HCT116 (cell line): ENCODE measurements at regions not wholly inside any gene's neighbourhood (a gene's known extent, or its start where the extent isn't known, plus 50 kb on each side); places are given as distances from the start of the nearest gene placed in this dataset.

ENCODE experiments used
- ATAC-seq: fragments of 200-7000 bp; cut with Tn5 transposase; 2 replicates; pipeline ENCODE4 v1.9.1; 2020; ENCODE audit warnings: mild to moderate bottlenecking, moderate library complexity
- BruUV-seq: library from RNA; stranded (reverse); fragments of 400-500 nt; replicated peaks from 2 replicates; lab custom pipeline; 2021; lab: Mats Ljungman, UMichigan
- CTCF ChIA-PET: fragments of 300-600 bp; sonication (Branson Sonifier 250); formaldehyde crosslinking; loops from one replicate; lab custom pipeline; 2021; ENCODE audit warnings: antibody characterized with exemption; lab: Charles Lee
- POLR2A ChIA-PET: fragments of 300-600, 350-600 bp; sonication (Branson Sonifier 250); formaldehyde crosslinking; loops from one replicate; lab custom pipeline; 2021; ENCODE audit warnings: antibody characterized with exemption; lab: Charles Lee
- RAD21 ChIA-PET, 2 experiments: fragments of 300-600 bp; sonication (Branson Sonifier 250); formaldehyde crosslinking; loops; one replicate each; lab custom pipeline; 2023; ENCODE audit warnings: low total read pairs in 2 of 2; ENCODE audit not compliant: uncharacterized antibody in 2 of 2, unreplicated experiment in 2 of 2, low non-redundant PET in 1 of 2; lab: Charles Lee
- DNase-seq: peaks from one replicate; pipeline ENCODE4 v3.0.0-alpha.2; 2010; ENCODE audit warnings: low read depth, low spot score
- H2AFZ ChIP-seq: fragments of 200-600 bp; shearing (Covaris generic), sonication (generic); 2 replicates; pipeline ENCODE4 v1.6.1; 2017; ENCODE audit warnings: low read depth, mixed run types, mixed read lengths, antibody characterized with exemption, low read length; ENCODE audit not compliant: poor library complexity, severe bottlenecking
- H3K27ac ChIP-seq: 2 replicates; pipeline ENCODE4 v1.5.1; 2012; ENCODE audit warnings: low read depth, low read length
- H3K27me3 ChIP-seq: fragments of 200-600 bp; sonication (generic); 2 replicates; pipeline ENCODE4 v1.6.1; 2016; ENCODE audit warnings: mixed run types, low read length, mixed read lengths; ENCODE audit not compliant: insufficient read depth
- H3K36me3 ChIP-seq, 2 experiments: fragments of 200-500 bp in 1 of 2; fragments of 200-600 bp in 1 of 2; sonication (Bioruptor generic) in 1 of 2; sonication (generic) in 1 of 2; 2 replicates each; pipeline versions ENCODE4 v1.5.1 to v1.6.1; 2014 to 2016; ENCODE audit warnings: low read length in 2 of 2, inconsistent platforms in 1 of 2, mixed read lengths in 1 of 2, mixed run types in 1 of 2; ENCODE audit not compliant: insufficient read depth in 2 of 2, control insufficient read depth in 1 of 2
- H3K4me1 ChIP-seq, 2 experiments: fragments of 200-600 bp in 1 of 2; sonication (generic) in 1 of 2; 2 replicates each; pipeline versions ENCODE4 v1.5.1 to v1.6.1; 2012 to 2017; ENCODE audit warnings: low read length in 2 of 2, inconsistent platforms in 1 of 2, mild to moderate bottlenecking in 1 of 2, mixed read lengths in 1 of 2, mixed run types in 1 of 2, moderate library complexity in 1 of 2; ENCODE audit not compliant: insufficient read depth in 2 of 2, control insufficient read depth in 1 of 2
- H3K4me2 ChIP-seq: fragments of 200-600 bp; sonication (generic); 2 replicates; pipeline ENCODE4 v1.6.1; 2017; ENCODE audit warnings: mixed run types, low read length, mixed read lengths
- H3K4me3 ChIP-seq, 2 experiments: fragments of 200-600 bp in 1 of 2; sonication (generic) in 1 of 2; replicated peaks in 1 of 2; 2 replicates each; pipeline ENCODE4 v1.5.1; 2011 to 2016; ENCODE audit warnings: low read length in 2 of 2, control low read depth in 1 of 2, low read depth in 1 of 2, mild to moderate bottlenecking in 1 of 2, mixed read lengths in 1 of 2, mixed run types in 1 of 2
- H3K79me2 ChIP-seq: fragments of 200-600 bp; sonication (generic); 2 replicates; pipeline ENCODE4 v1.6.1; 2017; ENCODE audit warnings: mild to moderate bottlenecking, mixed run types, low read length, moderate library complexity, mixed read lengths; ENCODE audit not compliant: insufficient read depth
- H3K9ac ChIP-seq: fragments of 200-600 bp; sonication (generic); 2 replicates; pipeline ENCODE4 v1.6.1; 2016; ENCODE audit warnings: low read length, mixed read lengths
- H3K9me2 ChIP-seq: fragments of 200-600 bp; sonication (generic), shearing (Covaris generic); 2 replicates; pipeline ENCODE4 v1.6.1; 2017; ENCODE audit warnings: mixed run types, mild to moderate bottlenecking, moderate library complexity; ENCODE audit not compliant: insufficient read depth
- H3K9me3 ChIP-seq, 2 experiments: fragments of 200-500 bp in 1 of 2; fragments of 200-600 bp in 1 of 2; sonication (Bioruptor generic) in 1 of 2; sonication (generic) in 1 of 2; 2 replicates each; pipeline ENCODE4 v1.6.1; 2014 to 2017; ENCODE audit warnings: low read length in 2 of 2, mixed read lengths in 2 of 2, inconsistent platforms in 1 of 2, low read depth in 1 of 2, mild to moderate bottlenecking in 1 of 2, mixed run types in 1 of 2, moderate library complexity in 1 of 2; ENCODE audit not compliant: control insufficient read depth in 1 of 2, insufficient read depth in 1 of 2
- H4K20me1 ChIP-seq: fragments of 200-600 bp; sonication (generic), shearing (Covaris generic); 2 replicates; pipeline ENCODE4 v1.6.1; 2017; ENCODE audit warnings: mixed run types, mild to moderate bottlenecking, moderate library complexity; ENCODE audit not compliant: insufficient read depth
- EGR1 ChIP-seq: IDR thresholded peaks from 2 replicates; pipeline ENCODE4 v1.6.1; 2012; ENCODE audit warnings: low read depth
- ELF1 ChIP-seq: IDR thresholded peaks from 2 replicates; pipeline ENCODE4 v1.6.1; 2012; ENCODE audit warnings: low read depth, borderline replicate concordance
- EZH2phosphoT487 ChIP-seq: fragments of 200-600 bp; IDR thresholded peaks from 2 replicates; pipeline ENCODE4 v1.6.1; 2018; ENCODE audit warnings: antibody characterized with exemption, borderline replicate concordance
- FOSL1 ChIP-seq: IDR thresholded peaks from 2 replicates; pipeline ENCODE4 v1.6.1; 2012; ENCODE audit warnings: low read depth
- JUND ChIP-seq: IDR thresholded peaks from 2 replicates; pipeline ENCODE4 v1.6.1; 2012
- POLR2A ChIP-seq: IDR thresholded peaks from 2 replicates; pipeline ENCODE4 v1.7.0; 2011; ENCODE audit warnings: borderline replicate concordance; ENCODE audit not compliant: insufficient read depth, insufficient read length; ENCODE audit errors: extremely low read depth
- POLR2AphosphoS5 ChIP-seq: IDR thresholded peaks from 2 replicates; pipeline ENCODE4 v1.6.1; 2011; ENCODE audit warnings: mild to moderate bottlenecking, low read depth, low read length, moderate library complexity
- SRF ChIP-seq: IDR thresholded peaks from 2 replicates; pipeline ENCODE4 v1.6.1; 2012; ENCODE audit warnings: low read depth
- TCF7L2 ChIP-seq: IDR thresholded peaks from 2 replicates; pipeline ENCODE4 v1.7.0; 2011; ENCODE audit warnings: borderline replicate concordance, inconsistent platforms; ENCODE audit not compliant: insufficient read depth, insufficient read length; ENCODE audit errors: extremely low read depth
- intact Hi-C: fragments of 100-400 bp; cut with micrococcal nuclease; formaldehyde crosslinking; loops from 2 replicates; pipeline ENCODE4 v1.10.0; 2022
- TF ChIP-seq, protein P1 (sequence below), 3 experiments: fragments of 200-600 bp in 1 of 3; sonication (generic) in 1 of 3; IDR thresholded peaks in 2 of 3; conservative IDR thresholded peaks in 1 of 3; 2 replicates each; pipeline ENCODE4 v1.5.1; 2012 to 2017; ENCODE audit warnings: low read depth in 2 of 3, low read length in 2 of 3, antibody characterized with exemption in 1 of 3, borderline replicate concordance in 1 of 3, control low read depth in 1 of 3, mild to moderate bottlenecking in 1 of 3, mixed read lengths in 1 of 3, mixed run types in 1 of 3, moderate library complexity in 1 of 3; ENCODE audit not compliant: insufficient read depth in 1 of 3
- TF ChIP-seq, protein P2 (sequence below): IDR thresholded peaks from 2 replicates; pipeline ENCODE4 v1.6.1; 2012; ENCODE audit warnings: low read depth
- TF ChIP-seq, protein P3 (sequence below): IDR thresholded peaks from 2 replicates; pipeline ENCODE4 v1.6.1; 2011; ENCODE audit warnings: mild to moderate bottlenecking, low read length, moderate library complexity; ENCODE audit not compliant: insufficient replicate concordance; ENCODE audit errors: extremely low read depth
- TF ChIP-seq, protein P4 (sequence below): IDR thresholded peaks from 2 replicates; pipeline ENCODE4 v1.6.1; 2012

DNA sequence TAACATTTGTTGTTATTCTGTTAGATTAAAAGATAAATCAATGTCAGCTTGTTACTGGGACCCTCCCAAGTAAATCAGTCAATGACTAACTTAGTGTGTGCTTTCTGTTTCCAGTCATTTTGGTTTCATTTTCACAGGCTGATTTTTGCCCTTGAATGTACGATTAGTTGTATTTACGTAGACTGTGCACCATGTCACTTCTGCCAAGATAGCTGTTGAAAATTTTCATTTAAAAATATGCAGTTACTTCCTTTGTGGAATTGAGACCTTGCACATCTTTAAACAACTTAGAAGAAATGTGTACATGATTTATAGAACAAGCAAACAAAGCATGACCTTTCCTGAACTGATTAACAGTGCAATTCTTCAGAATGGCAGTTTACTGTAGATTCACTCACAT, 944.8 kb upstream of the CITED2 start:
- TF ChIP-seq POLR2AphosphoS5 (no peak), ELF1 (no peak), JUND (no peak), FOSL1 (no peak), TCF7L2 (no peak), POLR2A (no peak), EGR1 (no peak), EZH2phosphoT487 (no peak), SRF (no peak)
- TF ChIP-seq, protein P1, sequence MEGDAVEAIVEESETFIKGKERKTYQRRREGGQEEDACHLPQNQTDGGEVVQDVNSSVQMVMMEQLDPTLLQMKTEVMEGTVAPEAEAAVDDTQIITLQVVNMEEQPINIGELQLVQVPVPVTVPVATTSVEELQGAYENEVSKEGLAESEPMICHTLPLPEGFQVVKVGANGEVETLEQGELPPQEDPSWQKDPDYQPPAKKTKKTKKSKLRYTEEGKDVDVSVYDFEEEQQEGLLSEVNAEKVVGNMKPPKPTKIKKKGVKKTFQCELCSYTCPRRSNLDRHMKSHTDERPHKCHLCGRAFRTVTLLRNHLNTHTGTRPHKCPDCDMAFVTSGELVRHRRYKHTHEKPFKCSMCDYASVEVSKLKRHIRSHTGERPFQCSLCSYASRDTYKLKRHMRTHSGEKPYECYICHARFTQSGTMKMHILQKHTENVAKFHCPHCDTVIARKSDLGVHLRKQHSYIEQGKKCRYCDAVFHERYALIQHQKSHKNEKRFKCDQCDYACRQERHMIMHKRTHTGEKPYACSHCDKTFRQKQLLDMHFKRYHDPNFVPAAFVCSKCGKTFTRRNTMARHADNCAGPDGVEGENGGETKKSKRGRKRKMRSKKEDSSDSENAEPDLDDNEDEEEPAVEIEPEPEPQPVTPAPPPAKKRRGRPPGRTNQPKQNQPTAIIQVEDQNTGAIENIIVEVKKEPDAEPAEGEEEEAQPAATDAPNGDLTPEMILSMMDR (IDR thresholded peaks at IDR 0.05 in 2 of 3, conservative IDR thresholded peaks at IDR 0.05 in 1 of 3; ENCODE audit: borderline replicate concordance in 1 of 3, insufficient read depth in 1 of 3, low read depth in 2 of 3, low read length in 2 of 3), result no peak
- TF ChIP-seq, protein P2, sequence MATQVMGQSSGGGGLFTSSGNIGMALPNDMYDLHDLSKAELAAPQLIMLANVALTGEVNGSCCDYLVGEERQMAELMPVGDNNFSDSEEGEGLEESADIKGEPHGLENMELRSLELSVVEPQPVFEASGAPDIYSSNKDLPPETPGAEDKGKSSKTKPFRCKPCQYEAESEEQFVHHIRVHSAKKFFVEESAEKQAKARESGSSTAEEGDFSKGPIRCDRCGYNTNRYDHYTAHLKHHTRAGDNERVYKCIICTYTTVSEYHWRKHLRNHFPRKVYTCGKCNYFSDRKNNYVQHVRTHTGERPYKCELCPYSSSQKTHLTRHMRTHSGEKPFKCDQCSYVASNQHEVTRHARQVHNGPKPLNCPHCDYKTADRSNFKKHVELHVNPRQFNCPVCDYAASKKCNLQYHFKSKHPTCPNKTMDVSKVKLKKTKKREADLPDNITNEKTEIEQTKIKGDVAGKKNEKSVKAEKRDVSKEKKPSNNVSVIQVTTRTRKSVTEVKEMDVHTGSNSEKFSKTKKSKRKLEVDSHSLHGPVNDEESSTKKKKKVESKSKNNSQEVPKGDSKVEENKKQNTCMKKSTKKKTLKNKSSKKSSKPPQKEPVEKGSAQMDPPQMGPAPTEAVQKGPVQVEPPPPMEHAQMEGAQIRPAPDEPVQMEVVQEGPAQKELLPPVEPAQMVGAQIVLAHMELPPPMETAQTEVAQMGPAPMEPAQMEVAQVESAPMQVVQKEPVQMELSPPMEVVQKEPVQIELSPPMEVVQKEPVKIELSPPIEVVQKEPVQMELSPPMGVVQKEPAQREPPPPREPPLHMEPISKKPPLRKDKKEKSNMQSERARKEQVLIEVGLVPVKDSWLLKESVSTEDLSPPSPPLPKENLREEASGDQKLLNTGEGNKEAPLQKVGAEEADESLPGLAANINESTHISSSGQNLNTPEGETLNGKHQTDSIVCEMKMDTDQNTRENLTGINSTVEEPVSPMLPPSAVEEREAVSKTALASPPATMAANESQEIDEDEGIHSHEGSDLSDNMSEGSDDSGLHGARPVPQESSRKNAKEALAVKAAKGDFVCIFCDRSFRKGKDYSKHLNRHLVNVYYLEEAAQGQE, result no peak
- TF ChIP-seq, protein P3, sequence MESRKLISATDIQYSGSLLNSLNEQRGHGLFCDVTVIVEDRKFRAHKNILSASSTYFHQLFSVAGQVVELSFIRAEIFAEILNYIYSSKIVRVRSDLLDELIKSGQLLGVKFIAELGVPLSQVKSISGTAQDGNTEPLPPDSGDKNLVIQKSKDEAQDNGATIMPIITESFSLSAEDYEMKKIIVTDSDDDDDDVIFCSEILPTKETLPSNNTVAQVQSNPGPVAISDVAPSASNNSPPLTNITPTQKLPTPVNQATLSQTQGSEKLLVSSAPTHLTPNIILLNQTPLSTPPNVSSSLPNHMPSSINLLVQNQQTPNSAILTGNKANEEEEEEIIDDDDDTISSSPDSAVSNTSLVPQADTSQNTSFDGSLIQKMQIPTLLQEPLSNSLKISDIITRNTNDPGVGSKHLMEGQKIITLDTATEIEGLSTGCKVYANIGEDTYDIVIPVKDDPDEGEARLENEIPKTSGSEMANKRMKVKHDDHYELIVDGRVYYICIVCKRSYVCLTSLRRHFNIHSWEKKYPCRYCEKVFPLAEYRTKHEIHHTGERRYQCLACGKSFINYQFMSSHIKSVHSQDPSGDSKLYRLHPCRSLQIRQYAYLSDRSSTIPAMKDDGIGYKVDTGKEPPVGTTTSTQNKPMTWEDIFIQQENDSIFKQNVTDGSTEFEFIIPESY, result no peak
- TF ChIP-seq, protein P4, sequence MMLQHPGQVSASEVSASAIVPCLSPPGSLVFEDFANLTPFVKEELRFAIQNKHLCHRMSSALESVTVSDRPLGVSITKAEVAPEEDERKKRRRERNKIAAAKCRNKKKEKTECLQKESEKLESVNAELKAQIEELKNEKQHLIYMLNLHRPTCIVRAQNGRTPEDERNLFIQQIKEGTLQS, result no peak
- Histone ChIP-seq H2AFZ (no peak overlapping the region), H3K4me2 (no peak overlapping the region), H3K9ac (no peak overlapping the region), H3K36me3 (no peaks in the 10 kb centered on the region), H4K20me1 (no peaks in the 10 kb centered on the region), H3K27me3 (no peaks in the 10 kb centered on the region), H3K9me3 (no peaks in the 10 kb centered on the region), H3K79me2 (no peaks in the 10 kb centered on the region), H3K4me3 (no peak overlapping the region), H3K27ac (no peak overlapping the region), H3K9me2 (no peaks in the 10 kb centered on the region), H3K4me1 (peaks cover 0 to 17% of the 10 kb centered on the region in 2 experiments; a peak in 2 of 4 replicates)
- no peak for DNase-seq
- intact Hi-C loops, result no loop called here
- no TSS peak for BruUV-seq
- POLR2A ChIA-PET, result no interaction called here
- CTCF ChIA-PET, result no interaction called here
- ATAC-seq, result no peak
- RAD21 ChIA-PET, result no interaction called here
